ENCODE measurements at regions not wholly inside any gene's neighbourhood (a gene's known extent, or its start where the extent isn't known, plus 50 kb on each side); places are given as distances from the start of the nearest gene placed in this dataset.

DNA sequence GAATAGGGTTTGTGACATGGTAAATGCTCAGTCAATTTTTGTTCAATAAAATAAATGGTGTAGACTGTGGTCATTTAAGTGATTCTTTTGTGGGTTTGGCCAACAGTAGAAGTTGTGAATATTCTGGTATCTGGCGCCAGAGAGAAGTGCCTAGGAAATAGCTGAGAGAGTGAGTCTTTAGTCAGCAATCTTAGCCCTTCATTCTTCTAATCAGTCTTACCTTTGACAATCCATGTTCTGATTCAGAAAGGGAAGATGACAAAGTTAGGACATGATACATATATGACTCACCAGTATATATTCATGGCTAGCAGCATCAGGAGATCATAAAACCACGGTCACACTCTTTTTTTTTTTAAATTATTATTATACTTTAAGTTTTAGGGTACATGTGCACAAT lies 141.8 kb upstream of the PCDH18 start:
- intact Hi-C loops (cut with micrococcal nuclease; ENCODE audit: unreplicated experiment) (no loop called here), in situ Hi-C loops (cut with MboI) (no loop called here)
- ChIA-PET POLR2A (no interaction called here), RAD21 (ENCODE audit: unreplicated experiment) (no interaction called here), SMC1A (ENCODE audit: uncharacterized antibody, unreplicated experiment) (no interaction called here), CTCF (no interaction called here)
- H3K79me2 ChIP-seq (ENCODE audit: control insufficient read depth, insufficient read depth, low read length) = no peaks in the 10 kb centered on the region
- no TSS peak for BruUV-seq (replicated peaks)
- H2AFZ ChIP-seq (ENCODE audit: control insufficient read depth, low read depth, low read length) = no peak overlapping the region
- H3K27me3 ChIP-seq (replicated peaks in 1 of 2; ENCODE audit: control insufficient read depth in 2 of 2, insufficient read depth in 2 of 2, low read length in 1 of 2) = no peaks in the 10 kb centered on the region
- H3K9ac ChIP-seq (ENCODE audit: control insufficient read depth, insufficient read depth, low read length) = no peak overlapping the region
- H4K20me1 ChIP-seq (ENCODE audit: control insufficient read depth, insufficient read depth) = no peaks in the 10 kb centered on the region
- no peaks in the 10 kb centered on the region for H3K9me3 ChIP-seq (replicated peaks; ENCODE audit: control insufficient read depth, insufficient read depth, low read length)
- no peak for DNase-seq (ENCODE audit: low read depth, low spot score)
- H3K4me2 ChIP-seq (ENCODE audit: control insufficient read depth, insufficient read depth) = no peak overlapping the region
- TF ChIP-seq JUNB (IDR thresholded peaks at IDR 0.05) = no peak
- TF ChIP-seq ZNF24 (IDR thresholded peaks at IDR 0.05) = no peak
- TF ChIP-seq SMC3 (IDR thresholded peaks at IDR 0.05; ENCODE audit: borderline replicate concordance, low read length) = no peak
- no peak for TF ChIP-seq ZNF592 (IDR thresholded peaks at IDR 0.05)
- TF ChIP-seq POLR2AphosphoS2 (IDR thresholded peaks at IDR 0.05; ENCODE audit: low read depth, low read length) = no peak
- H3K36me3 ChIP-seq (ENCODE audit: control insufficient read depth in 2 of 2, insufficient read depth in 2 of 2, low read length in 1 of 2) = no peaks in the 10 kb centered on the region
- no peak for FAIRE-seq
- H3K4me3 ChIP-seq = no peak overlapping the region
- no peaks in the 10 kb centered on the region for H3K4me1 ChIP-seq (ENCODE audit: control insufficient read depth, insufficient read depth, low read length)
- WGBS (ENCODE audit: insufficient coverage, insufficient replicate concordance, low lambda C conversion rate, missing lambda C conversion rate) = 3% methylated on average over 2 of the region's 2 CpGs
- no peak for ATAC-seq
- H3K27ac ChIP-seq (ENCODE audit: control insufficient read depth, insufficient read depth) = no peak overlapping the region

Data from GM12878 (cell line).